Hypothalamus (tissue), 51 donors: ENCODE measurements at regions not wholly inside any gene's neighbourhood (a gene's known extent, or its start where the extent isn't known, plus 50 kb on each side); places are given as distances from the start of the nearest gene placed in this dataset.
"Not testable (repeated sequence)": the region's sequence is repeated elsewhere in the genome, so short reads cannot be mapped to it uniquely, and the experiment has no call there.

ENCODE experiments used
- DNase-seq, 51 donors: peaks; one replicate each; lab custom pipeline; 2025; lab: John Stamatoyannopoulos, UW

DNA sequence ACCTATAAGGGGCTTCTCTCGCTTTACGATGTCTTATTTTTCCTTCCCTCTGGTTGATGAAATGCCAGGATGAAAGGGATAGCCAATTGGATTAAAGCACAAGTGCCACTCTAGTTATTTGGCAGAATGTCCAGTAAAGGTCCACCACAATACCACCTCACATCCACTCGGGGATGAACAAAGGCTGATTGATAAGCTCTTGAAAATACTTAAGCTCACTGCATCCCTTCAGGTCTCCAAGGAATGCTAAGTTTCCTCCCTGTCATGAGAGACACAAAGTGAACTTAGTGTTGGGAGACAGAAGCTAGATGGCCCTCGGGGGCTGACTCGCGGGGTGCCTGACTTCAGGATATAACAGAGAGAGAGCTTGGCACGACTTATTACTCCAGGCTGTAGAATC is 185.9 kb upstream of the ZNF644 start:
- not testable (repeated sequence) for DNase-seq

DNA sequence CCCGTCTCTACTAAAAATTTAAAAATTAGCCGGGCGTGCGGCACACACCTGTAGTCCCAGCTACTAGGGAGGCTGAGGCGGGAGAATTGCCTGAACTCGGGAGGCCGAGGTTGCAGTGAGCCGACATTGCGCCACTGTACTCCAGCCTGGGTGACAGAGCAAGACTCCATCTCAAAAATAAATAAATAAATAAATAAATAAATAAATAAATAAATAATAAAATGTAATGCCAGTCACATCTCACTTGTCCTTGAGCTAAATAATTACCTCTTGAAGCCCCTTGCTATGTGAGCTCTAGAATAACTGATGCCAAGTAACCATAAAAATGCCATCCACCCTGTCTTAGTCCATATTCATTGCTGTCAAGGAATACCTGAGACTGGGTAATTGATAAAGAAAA is 182.3 kb upstream of the ZNF644 start:
- DNase-seq, result not testable (repeated sequence)

DNA sequence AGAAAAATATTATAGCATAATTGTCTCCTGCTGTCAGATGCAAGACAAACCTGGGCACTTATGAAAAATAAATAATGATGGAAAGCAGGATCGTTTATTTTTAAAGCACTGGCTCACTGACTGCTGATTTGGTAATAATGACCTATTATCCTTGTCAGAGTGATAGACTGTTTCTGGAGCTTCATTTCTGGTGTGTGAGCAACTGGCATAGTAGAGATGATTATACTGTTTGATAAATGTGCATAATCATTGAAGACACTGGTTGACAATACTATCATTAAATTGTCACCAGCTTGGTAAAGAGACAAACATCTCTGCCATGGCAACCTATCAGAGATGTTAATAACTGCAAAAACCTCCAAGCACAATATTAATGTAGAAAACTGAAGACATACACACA is 179.9 kb upstream of the ZNF644 start:
- DNase-seq, result no peak

DNA sequence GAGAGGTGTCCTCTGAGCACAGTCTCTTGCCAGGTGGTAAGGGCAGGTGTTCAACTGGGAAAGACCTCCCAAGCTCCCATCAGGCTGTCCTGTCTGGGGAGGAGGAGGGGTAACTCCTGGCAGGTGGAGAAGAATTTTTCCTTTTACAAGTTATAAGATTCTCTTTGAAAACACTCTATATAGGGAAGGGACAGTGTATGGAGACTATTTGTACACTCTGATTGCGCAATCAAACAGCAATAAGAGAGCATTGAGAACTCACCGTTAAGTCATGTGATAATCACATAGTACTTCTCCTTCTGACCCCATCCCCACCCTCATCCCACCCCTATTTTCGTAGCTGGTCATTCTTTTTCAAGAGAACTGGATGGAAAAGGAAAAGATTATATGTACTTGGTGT is 179.3 kb upstream of the ZNF644 start:
- DNase-seq, result no peak

DNA sequence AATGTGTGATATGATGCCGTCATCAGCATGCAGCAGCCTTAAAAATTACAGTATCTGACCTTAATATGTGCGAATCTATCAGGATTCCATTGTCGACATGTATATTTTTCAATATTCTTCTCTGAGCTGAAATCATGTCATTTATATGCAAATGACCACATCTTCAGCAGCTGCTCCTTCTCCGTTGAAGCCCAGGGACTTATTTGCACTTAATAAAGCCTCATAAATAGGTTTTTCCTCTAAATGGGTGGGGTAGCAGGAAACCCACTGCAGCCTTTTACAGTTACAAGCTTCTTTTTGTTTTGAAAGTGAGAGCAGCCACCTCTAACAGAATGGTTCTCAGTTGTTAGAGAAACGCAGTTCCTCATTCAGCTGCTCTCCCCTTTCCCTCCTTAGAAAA is 178.8 kb upstream of the ZNF644 start:
- no peak for DNase-seq

DNA sequence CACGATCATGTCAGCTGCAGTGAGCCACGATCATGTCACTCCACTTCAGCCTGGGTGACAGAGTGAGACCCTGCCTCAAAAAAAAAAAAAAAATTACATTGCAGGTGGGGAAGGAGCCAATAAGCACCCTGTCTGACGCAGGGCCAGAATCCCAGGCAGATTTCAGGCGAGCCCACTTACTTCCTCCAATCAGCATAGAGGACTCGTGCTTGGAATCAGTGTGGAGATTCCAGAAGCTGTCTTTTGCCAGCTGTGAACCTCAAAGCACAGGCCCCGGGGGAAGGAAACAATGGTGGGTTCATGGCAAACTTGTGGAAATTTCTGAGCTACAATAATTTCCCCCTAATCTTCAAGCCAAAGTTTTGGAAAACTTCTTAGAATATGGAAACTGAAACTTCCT is 178.2 kb upstream of the ZNF644 start:
- DNase-seq, result no peak

DNA sequence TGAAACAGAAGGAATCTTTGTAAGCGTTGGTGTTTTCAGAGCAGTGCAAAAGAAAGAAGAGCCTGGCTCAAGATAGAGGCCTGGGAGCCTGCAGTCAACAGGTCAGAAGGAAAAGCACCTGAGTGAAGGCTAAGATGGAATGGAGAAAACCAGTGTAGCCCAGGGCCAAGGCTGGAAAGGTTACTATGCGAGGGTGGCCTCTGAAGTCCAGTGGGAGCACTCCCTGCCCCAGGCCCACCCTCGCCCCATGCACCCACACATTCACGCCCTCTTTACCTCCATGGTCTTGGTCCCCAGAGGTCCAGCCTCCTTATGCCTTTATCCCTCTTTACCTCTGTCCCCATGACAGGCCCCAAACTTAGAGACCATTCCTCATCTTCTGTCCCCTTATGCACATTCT is 169.2 kb upstream of the ZNF644 start:
- no peak for DNase-seq

DNA sequence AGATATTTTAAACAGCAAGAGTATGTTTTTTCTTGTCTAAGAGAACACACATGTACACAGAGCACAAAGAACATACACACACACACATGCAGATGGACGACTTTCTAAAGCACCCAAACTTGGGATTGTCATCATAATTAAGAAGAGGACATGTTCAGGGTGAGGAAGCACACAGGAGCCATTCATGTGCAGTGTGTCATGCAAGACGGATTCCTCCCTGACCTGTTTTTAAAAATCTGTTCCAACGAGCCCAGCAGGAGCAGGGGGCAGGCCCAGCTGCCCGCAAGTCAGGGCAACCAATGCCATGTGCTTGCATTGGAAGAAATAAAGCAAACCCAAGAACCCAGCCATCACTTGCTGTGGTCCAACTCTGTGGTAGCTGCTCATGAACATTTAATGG is 167.3 kb upstream of the ZNF644 start:
- DNase-seq, result no peak

DNA sequence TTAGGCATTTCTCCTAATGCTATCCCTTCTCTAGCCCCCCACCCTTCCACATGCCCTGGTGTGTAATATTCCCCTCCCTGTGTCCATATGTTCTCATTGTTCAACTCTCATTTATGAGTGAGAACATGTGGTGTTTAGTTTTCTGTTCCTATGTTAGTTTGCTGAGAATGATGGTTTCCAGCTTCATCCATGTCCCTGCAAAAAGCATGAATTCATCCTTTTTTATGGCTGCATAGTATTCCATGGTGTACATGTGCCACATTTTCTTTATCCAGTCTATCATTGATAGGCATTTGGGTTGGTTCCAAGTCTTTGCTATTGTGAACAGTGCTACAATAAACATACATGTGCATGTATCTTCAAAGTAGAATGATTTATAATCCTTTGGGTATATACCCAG is 161.0 kb upstream of the ZNF644 start:
- DNase-seq, result not testable (repeated sequence)

DNA sequence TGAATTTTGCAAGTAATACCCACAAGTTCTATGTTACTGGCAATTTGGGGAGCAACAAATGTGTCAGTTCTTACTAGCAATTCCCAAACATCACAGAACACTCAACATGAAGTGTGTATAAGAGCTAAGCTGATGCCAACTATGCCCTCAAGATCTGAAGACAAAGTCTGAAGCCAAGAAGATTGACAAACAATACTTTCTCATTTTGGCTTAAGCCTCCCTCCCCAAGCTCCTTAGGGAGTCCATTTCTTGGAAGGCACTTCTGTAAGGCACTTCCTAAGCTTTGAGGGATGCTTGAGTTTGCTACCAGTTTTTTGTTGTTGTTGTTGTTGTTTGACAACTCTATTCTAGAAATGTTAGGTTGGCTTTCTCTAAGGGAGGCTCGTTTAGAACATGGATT is 154.4 kb upstream of the ZNF644 start:
- DNase-seq, result no peak

DNA sequence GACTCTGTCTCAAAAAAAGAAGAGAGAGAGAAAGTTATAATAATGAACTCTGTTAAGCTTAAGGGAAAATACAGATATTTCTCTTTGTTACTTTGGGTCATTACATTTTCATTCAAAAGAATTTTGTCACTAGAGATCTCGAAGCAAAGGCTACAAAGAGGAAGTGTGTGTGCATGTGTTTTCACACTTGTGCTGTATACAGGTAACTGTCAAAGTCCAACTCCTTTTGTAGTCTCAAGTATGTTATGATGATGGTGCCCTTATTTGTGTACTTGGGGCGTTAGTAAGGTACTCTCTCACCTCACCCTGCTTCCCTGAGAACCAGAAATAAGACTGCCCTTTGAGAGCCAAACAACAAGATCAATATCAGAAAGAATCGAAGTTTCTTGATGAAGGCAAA is 152.9 kb upstream of the ZNF644 start:
- no peak for DNase-seq

DNA sequence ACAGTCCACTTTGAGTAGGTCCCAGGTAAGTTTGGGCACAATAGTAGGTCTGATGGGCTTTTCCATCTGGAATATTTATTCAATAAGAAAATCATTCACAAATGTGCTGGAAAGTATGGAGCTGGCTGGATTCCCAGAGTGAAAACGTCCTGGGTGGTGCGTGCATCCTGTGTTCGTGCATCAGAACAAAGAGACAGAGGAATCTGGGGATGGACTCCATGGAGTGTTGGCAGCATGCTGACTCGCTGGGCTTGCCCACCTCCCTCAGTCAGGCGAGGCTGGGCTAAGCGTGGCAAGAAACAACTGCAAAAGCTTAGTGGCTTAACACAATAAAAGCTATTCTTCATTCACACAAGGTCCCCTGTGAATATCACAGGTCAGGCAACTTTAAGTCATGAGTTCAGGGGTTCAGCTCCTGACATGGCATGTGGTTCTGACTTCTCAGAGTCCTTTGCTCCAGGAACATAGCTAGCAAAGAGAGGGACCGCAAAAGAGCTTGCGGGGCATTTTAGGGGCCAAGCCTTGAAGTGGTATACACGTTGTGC is 151.6 kb upstream of the ZNF644 start:
- DNase-seq, result no peak

DNA sequence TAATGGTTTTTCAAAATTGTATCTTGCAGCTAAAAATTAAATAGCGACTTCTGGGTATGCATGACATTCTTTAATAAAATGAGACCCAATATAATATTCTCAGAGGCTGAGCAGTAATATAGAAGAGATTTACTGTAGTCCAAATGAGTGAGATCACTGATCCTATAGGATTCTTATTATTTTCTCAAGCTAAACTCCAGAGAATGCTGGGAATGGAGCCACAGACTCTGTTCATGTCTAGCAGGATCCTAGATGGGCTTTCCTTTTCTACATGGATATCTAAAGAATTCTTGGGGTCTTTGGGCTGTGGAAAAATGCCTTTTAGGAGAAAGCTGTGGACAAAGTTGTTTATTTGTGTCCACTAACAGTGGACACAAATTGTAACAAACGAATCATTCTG is 150.7 kb upstream of the ZNF644 start:
- no peak for DNase-seq

DNA sequence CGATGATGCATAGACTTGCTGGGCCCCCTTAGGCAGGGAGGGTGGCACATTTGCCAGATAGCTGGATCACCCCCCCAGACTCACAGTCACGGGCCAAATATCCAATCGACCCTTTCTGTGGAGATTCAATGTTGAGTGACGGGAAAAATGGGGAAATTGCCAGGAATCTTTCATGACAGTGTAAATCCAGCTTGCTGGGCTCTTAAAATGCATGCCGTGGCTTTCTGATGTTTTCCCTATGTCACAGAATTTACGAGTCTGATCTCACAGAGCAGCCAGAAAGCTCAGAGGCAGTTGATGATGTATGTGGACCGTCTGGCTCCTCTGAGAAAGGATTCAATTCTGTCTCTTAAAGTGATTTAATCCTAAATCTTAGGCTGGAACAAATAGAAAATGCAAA is 150.1 kb upstream of the ZNF644 start:
- no peak for DNase-seq

DNA sequence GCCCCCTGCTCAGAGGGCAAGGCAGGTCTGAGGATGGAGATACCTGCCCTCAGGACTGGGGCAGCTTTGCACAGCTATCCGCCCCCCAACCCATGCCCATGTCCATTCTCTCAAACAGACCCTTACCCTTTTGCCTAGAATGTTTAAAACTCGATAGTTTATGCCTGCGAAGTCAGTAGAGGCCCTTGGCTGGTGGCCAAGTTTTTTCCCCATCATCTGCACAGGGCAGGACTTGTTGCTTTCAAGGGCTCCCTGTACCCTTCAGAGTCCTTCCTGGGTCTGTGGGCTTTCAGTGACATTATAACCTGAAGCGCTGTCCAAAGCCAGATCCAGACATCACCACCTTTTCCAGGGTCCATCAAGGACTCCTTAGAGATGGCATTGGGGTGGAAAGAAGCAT is 148.7 kb upstream of the ZNF644 start:
- no peak for DNase-seq

DNA sequence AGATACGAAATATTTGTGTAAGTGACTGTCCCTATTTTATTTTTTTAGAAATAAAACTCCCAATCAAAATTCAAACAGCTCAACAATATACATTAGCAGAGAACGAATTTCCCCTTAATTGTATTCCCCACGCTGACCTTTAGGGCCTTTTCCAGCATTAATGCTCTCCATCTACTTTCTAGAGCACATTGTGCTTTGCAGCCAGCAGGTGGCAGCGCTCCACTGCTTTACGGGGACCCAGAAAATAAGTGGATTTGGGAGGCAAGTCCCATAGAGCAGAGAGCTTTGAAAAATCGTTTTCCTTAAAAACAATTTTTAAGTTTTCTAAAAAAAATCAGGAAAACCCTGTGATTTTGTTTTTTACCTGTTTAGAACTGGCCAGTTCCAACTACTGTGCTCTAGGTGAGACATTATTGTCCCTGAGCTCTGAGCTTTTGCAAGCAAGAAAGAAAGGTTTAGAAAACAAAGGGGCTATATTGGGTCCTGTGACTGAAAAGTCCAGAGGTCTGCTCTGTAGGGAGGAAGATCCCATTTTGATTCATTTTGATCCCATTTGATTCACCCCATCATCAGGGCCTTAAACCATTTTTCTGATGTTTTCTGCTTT is 144.4 kb upstream of the ZNF644 start:
- peak in 32 of 51 donors; percentile 1 to 65 (median 29) for DNase-seq

DNA sequence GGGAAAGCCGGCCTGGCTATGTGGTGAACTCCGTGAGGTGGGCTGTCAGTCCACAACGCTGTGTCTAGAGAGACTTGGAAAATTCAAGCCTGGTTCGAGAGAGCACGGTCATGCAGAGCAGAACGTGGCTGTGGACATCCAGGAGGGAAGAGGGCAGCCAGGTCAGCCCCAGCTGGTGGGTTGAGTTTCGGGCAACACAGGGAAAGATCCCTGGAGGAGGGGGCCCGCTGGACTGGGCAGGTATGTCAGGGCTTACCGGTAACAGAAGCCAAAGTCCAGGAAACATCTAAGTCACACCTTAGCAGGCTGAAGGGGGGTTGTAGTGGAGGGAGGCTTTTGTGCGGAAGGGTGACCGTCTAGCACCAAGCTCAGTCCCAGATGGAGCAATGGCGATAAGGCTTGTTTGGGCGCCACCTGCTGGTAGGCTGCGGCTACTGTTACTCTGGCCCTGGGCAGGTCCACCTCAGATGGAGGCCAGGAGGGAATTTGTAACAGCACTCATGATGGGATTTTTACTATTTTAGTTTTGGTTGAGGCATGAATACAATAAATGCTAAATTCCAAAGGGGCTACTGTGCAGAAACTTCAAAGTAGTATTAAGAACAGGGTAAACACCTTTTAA is 143.3 kb upstream of the ZNF644 start:
- peak; percentile 5 to 87 (median 58) for DNase-seq

DNA sequence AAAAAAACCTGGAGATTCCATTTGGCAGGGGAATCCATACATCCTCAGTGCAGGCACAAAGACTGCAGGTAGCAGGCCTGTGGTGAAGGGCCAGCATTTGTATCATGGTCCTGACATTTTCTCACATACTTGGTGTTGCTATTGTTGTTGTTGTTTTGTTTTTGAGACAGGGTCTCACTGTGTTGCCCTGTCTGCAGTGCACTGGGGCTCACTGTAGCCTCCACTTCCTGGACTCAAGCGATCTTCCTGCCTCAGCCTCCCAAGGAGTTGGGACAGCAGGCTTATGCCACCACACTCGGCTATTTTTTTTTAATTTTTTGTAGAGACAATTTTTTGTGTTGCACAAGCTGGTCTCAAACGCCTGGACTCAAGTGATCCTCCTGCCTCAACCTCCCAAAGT is 140.8 kb upstream of the ZNF644 start:
- no peak for DNase-seq

DNA sequence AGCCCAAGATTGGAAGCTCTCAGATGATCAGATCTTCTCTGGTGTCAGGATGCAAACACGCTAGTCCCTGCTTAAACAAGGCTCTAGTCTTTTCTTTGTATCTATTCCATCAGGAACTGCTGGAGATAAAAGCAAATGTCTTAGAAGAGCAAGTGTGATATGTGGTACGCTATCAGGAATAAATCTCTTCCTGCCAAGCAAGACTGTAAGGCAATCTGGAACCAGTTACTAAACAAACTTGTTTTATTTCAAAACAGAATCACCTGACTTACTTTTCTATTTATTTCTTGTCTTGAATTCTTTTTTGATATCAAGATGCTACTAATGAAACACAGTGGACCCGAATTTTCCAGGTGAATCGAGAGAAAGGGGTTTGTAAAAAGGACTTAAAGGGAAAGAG is 139.9 kb upstream of the ZNF644 start:
- no peak for DNase-seq

DNA sequence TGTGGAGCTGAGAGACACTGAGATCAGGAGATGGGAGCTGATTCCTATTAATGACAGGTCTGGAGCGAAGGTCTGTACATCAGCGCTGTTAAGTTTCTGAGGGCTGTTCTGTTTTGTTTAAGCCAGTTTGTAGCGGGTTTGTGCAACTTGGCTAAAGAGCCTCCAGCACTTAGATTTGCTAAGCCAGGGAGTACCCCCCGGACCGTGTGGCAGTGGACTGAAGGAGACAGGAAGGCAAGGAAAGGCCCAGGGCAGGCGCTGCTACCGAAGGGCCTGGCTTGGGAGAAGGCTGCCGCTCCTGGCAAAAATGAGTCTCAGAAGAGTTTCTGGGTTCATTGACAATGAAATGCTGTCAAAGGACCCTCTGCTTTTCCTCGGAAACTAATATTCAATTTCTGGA is 139.3 kb upstream of the ZNF644 start:
- no peak for DNase-seq

DNA sequence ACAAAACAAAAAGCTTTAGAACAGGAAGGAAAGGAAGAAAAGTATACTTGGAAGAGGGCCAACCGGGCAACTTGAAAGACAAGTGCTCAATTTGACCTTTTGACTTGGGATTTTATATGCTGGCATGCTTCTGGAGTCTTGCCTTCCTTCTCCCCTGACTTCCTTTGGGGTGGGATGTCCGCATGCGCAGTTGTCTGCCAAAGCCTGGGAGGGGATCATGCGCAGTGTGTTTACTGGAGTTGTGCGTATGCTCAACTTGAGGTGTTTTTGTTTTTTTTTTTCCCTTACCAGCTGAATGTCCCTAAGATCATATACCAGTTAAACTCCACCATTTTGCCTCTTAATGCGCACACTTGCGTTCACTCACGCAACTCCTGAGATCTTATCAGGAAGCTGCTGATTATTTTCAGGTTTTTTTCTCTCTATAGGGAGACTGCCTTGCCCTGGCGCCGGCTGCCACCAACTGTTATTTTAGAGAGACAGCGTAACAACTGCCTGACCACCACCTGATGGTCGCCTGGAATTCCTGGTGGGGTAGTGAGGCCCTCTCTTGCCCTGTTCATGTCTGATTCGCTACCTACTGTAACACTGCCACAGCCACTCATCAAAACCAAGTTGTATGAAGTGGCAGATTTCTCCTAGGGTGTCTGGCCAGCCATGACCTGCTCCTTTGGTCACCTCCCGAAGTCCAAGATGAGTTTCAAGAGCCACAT is 138.7 kb upstream of the ZNF644 start:
- DNase-seq, result no peak

DNA sequence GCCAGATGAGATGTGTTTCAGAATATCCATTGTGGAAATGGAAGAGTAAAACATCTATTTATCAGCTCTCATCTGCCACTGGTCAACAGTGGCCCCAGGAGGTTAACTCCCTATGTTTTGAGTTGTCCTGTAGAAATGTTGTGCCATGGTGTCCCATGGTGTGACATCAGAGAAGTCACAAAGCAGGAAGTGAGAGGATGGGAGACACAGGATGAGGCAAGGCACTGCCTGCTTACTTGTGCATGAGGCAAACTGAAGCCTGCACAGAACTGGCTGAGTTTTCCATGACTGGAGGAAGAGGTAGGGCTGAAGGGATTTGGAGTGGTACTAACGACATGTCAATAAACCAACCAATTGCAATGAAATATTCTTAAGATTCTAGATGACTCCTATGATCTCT is 131.5 kb upstream of the ZNF644 start:
- no peak for DNase-seq
